Naive thymus-derived CD4-positive, alpha-beta T cell (primary cell): ENCODE measurements at regions not wholly inside any gene's neighbourhood (a gene's known extent, or its start where the extent isn't known, plus 50 kb on each side); places are given as distances from the start of the nearest gene placed in this dataset.

ENCODE experiments used
- ATAC-seq: fragments of 150-1000 bp; cut with Tn5 transposase; 2 replicates; pipeline ENCODE4 v1.10.0; 2021; ENCODE audit warnings: mild to moderate bottlenecking, moderate library complexity
- CTCF ChIA-PET: fragments of 350-600 bp; sonication (Branson Sonifier 250); formaldehyde crosslinking; loops from one replicate; lab custom pipeline; 2021; ENCODE audit warnings: antibody characterized with exemption; lab: Charles Lee
- POLR2A ChIA-PET: fragments of 350-600 bp; sonication (Branson Sonifier 250); formaldehyde crosslinking; loops from one replicate; lab custom pipeline; 2021; ENCODE audit warnings: antibody characterized with exemption, inconsistent platforms; lab: Charles Lee
- DNase-seq, 9 donors: peaks; one replicate each; pipeline versions ENCODE4 v3.0.0 to v3.0.0-alpha.2; 2020 to 2022; ENCODE audit warnings: mixed read lengths in 1 of 9
- H3K27ac ChIP-seq: one replicate; pipeline ENCODE4 v1.7.0; 2013; ENCODE audit warnings: mild to moderate bottlenecking, low read depth, low read length, moderate library complexity
- H3K27me3 ChIP-seq, 2 donors: one replicate each; pipeline ENCODE4 v1.7.0; 2013; ENCODE audit warnings: low read length in 2 of 2, mild to moderate bottlenecking in 2 of 2, moderate library complexity in 2 of 2; ENCODE audit not compliant: control insufficient read depth in 2 of 2, insufficient read depth in 2 of 2
- H3K36me3 ChIP-seq, 3 experiments: 1 replicate in 2 of 3; 2 replicates in 1 of 3; pipeline ENCODE4 v1.7.0; 2013; ENCODE audit warnings: low read length in 3 of 3, mild to moderate bottlenecking in 3 of 3, moderate library complexity in 1 of 3; ENCODE audit not compliant: insufficient read depth in 3 of 3, control insufficient read depth in 2 of 3
- H3K4me1 ChIP-seq, 2 donors: one replicate each; pipeline ENCODE4 v1.7.0; 2013; ENCODE audit warnings: low read length in 2 of 2, mild to moderate bottlenecking in 2 of 2, moderate library complexity in 1 of 2; ENCODE audit not compliant: control insufficient read depth in 2 of 2, insufficient read depth in 2 of 2
- H3K4me3 ChIP-seq: 2 replicates; pipeline ENCODE4 v1.7.0; 2013; ENCODE audit warnings: mild to moderate bottlenecking, low read length
- H3K9me3 ChIP-seq, 3 experiments: 1 replicate in 2 of 3; 2 replicates in 1 of 3; pipeline ENCODE4 v1.7.0; 2013; ENCODE audit warnings: low read length in 3 of 3; ENCODE audit not compliant: control insufficient read depth in 2 of 3
- H3K27ac Mint-ChIP-seq, 9 donors: one replicate each; pipeline ENCODE4 v1.8.0; 2020 to 2022; ENCODE audit warnings: mixed read lengths in 9 of 9, mild to moderate bottlenecking in 8 of 9, moderate library complexity in 5 of 9, inconsistent platforms in 2 of 9
- H3K27me3 Mint-ChIP-seq, 5 donors: one replicate each; pipeline ENCODE4 v1.8.0; 2021 to 2022; ENCODE audit warnings: mixed read lengths in 5 of 5, mild to moderate bottlenecking in 1 of 5
- H3K36me3 Mint-ChIP-seq, 5 donors: one replicate each; pipeline ENCODE4 v1.8.0; 2020 to 2022; ENCODE audit warnings: mixed read lengths in 5 of 5, mild to moderate bottlenecking in 3 of 5, inconsistent platforms in 1 of 5
- H3K4me1 Mint-ChIP-seq, 7 donors: one replicate each; pipeline ENCODE4 v1.8.0; 2020 to 2022; ENCODE audit warnings: mixed read lengths in 7 of 7, mild to moderate bottlenecking in 3 of 7, inconsistent platforms in 1 of 7
- H3K4me3 Mint-ChIP-seq, 10 donors: one replicate each; pipeline ENCODE4 v1.8.0; 2020 to 2022; ENCODE audit warnings: mild to moderate bottlenecking in 10 of 10, mixed read lengths in 10 of 10, moderate library complexity in 6 of 10, inconsistent platforms in 2 of 10
- H3K9me3 Mint-ChIP-seq, 11 donors: one replicate each; pipeline ENCODE4 v1.8.0; 2020 to 2022; ENCODE audit warnings: mixed read lengths in 11 of 11, mild to moderate bottlenecking in 4 of 11, inconsistent platforms in 1 of 11, moderate library complexity in 1 of 11
- intact Hi-C, 2 donors: fragments of 100-400 bp; cut with micrococcal nuclease; formaldehyde crosslinking; loops; one replicate each; pipeline ENCODE4 v1.15.1; 2023

DNA sequence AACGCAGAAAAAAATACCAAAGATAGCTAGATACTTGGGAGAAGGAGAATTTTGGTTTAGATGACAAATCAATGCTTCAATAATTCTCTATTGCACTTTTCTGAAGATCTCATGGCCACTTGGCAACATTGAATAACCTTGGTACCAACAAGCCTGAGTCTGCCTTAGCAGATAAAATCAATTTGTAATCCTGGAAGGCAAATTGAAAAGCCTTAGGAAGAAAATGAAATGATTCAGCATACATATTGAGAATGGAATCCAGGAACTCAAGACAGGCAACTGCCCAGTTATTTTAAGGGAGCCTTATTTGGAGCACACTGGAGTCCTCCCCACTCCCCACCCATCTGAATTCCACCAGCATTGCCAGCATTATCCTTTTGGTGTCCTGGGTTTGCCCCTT, 109.3 kb upstream of the SOX9 start:
- ChIA-PET POLR2A (no interaction called here), CTCF (no interaction called here)
- H3K9me3 ChIP-seq: no peaks in the 10 kb centered on the region
- H3K4me3 ChIP-seq: no peak overlapping the region
- H3K27ac ChIP-seq: no peak overlapping the region
- intact Hi-C loops: no loop called here
- Mint-ChIP-seq H3K4me3 (no peak overlapping the region), H3K27me3 (peaks cover 0 to 5% (median 0%) of the 10 kb centered on the region in 5 donors), H3K9me3 (peaks cover 0 to 13% (median 9%) of the 10 kb centered on the region in 11 donors), H3K27ac (no peak overlapping the region), H3K4me1 (no peaks in the 10 kb centered on the region), H3K36me3 (no peaks in the 10 kb centered on the region)
- H3K27me3 ChIP-seq: no peaks in the 10 kb centered on the region
- no peaks in the 10 kb centered on the region for H3K36me3 ChIP-seq
- no peak for ATAC-seq
- DNase-seq: no peak
- H3K4me1 ChIP-seq: no peaks in the 10 kb centered on the region

DNA sequence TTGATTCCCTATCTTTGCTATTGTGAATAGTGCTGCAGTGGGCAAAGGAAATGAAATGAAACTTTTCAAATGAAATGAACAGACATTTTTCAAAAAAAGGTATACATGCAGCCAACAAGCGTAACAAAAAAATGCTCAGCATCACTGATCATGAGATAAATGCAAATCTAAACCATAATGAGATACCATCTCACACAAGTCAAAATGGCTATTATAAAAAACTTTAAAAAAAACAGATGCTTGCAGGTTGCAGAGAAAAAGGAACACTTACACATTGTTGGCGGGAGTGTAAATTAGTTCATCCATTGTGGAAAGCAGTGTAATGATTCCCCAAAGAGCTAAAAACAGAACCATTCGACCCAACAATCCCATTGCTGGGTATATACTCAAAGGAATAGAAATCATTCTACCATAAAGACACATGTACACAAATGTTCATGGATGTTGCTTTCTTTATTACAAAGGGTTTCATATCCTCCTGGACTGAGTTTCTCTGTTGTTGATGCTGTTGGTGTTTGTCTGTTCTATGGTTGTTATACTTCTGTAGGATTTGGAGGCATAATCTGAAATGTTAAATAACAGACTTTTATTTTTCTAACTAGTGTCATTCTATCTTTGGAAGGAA, 99.3 kb upstream of the SOX9 start:
- H3K27me3 Mint-ChIP-seq: peaks cover 0 to 13% (median 0%) of the 10 kb centered on the region in 5 donors
- H3K27me3 ChIP-seq: no peaks in the 10 kb centered on the region
- ChIA-PET CTCF (no interaction called here), POLR2A (no interaction called here)
- ATAC-seq (no peak), DNase-seq (no peak)
- H3K4me1 Mint-ChIP-seq: no peaks in the 10 kb centered on the region
- H3K9me3 Mint-ChIP-seq: peaks cover 0 to 9% (median 0%) of the 10 kb centered on the region in 11 donors
- no peaks in the 10 kb centered on the region for H3K4me1 ChIP-seq
- no peaks in the 10 kb centered on the region for H3K9me3 ChIP-seq
- no peak overlapping the region for H3K4me3 ChIP-seq
- no peaks in the 10 kb centered on the region for H3K36me3 ChIP-seq
- no peak overlapping the region for H3K27ac ChIP-seq
- H3K4me3 Mint-ChIP-seq: no peak overlapping the region
- H3K36me3 Mint-ChIP-seq: no peaks in the 10 kb centered on the region
- H3K27ac Mint-ChIP-seq: no peak overlapping the region
- intact Hi-C loops: no loop called here

GRCh38 chr17:72022328-72023275, 98.2 kb upstream of the SOX9 start:
- Histone ChIP-seq H3K9me3 (no peaks in the 10 kb centered on the region), H3K27ac (no peak overlapping the region), H3K36me3 (no peaks in the 10 kb centered on the region), H3K4me3 (no peak overlapping the region), H3K27me3 (no peaks in the 10 kb centered on the region), H3K4me1 (no peaks in the 10 kb centered on the region)
- intact Hi-C loops: no loop called here
- DNase-seq (no peak), ATAC-seq (no peak)
- Mint-ChIP-seq H3K4me1 (no peaks in the 10 kb centered on the region), H3K27me3 (peaks cover 2 to 13% (median 5%) of the 10 kb centered on the region in 5 donors), H3K4me3 (no peak overlapping the region), H3K36me3 (no peaks in the 10 kb centered on the region), H3K27ac (no peak overlapping the region), H3K9me3 (peaks cover 0 to 8% (median 0%) of the 10 kb centered on the region in 11 donors)
- CTCF ChIA-PET: no interaction called here
- POLR2A ChIA-PET: no interaction called here

- ATAC-seq (no peak), DNase-seq (no peak)
- H3K36me3 Mint-ChIP-seq: no peaks in the 10 kb centered on the region
- Histone ChIP-seq H3K27me3 (no peaks in the 10 kb centered on the region), H3K4me1 (peaks cover 0 to under 1% of the 10 kb centered on the region in 2 donors), H3K4me3 (no peak overlapping the region), H3K27ac (no peak overlapping the region), H3K36me3 (no peaks in the 10 kb centered on the region), H3K9me3 (no peaks in the 10 kb centered on the region)
- ChIA-PET CTCF (no interaction called here), POLR2A (no interaction called here)
- H3K9me3 Mint-ChIP-seq: peaks cover 0 to 5% (median 0%) of the 10 kb centered on the region in 11 donors
- H3K4me1 Mint-ChIP-seq: peaks cover under 1 to 9% (median 4%) of the 10 kb centered on the region in 7 donors
- H3K4me3 Mint-ChIP-seq: no peak overlapping the region
- H3K27me3 Mint-ChIP-seq: peaks cover 2 to 19% (median 12%) of the 10 kb centered on the region in 5 donors
- intact Hi-C loops: no loop called here
- no peak overlapping the region for H3K27ac Mint-ChIP-seq
Measured at GRCh38 chr17:72024457-72024856, 96.4 kb upstream of the SOX9 start.

GRCh38 chr17:72025113-72025512, 95.7 kb upstream of the SOX9 start:
- Histone ChIP-seq H3K4me3 (no peak overlapping the region), H3K9me3 (no peaks in the 10 kb centered on the region), H3K27ac (no peak overlapping the region), H3K27me3 (no peaks in the 10 kb centered on the region), H3K36me3 (no peaks in the 10 kb centered on the region), H3K4me1 (peaks cover 0 to 7% of the 10 kb centered on the region in 2 donors)
- peaks cover 0 to 5% (median 0%) of the 10 kb centered on the region in 11 donors for H3K9me3 Mint-ChIP-seq
- intact Hi-C loops: no loop called here
- peaks cover 3 to 15% (median 9%) of the 10 kb centered on the region in 7 donors for H3K4me1 Mint-ChIP-seq
- H3K27me3 Mint-ChIP-seq: peaks cover 2 to 25% (median 12%) of the 10 kb centered on the region in 5 donors
- DNase-seq (no peak), ATAC-seq (no peak)
- no peak overlapping the region for H3K4me3 Mint-ChIP-seq
- POLR2A ChIA-PET: no interaction called here
- no peaks in the 10 kb centered on the region for H3K36me3 Mint-ChIP-seq
- H3K27ac Mint-ChIP-seq: no peak overlapping the region
- CTCF ChIA-PET: no interaction called here

- CTCF ChIA-PET: no interaction called here
- ATAC-seq: peak; percentile 38
Measured at GRCh38 chr17:72030067-72030899, 90.5 kb upstream of the SOX9 start.

More at GRCh38 chr17:72030067-72030899, 90.5 kb upstream of the SOX9 start:
- DNase-seq: peak in 4 of 9 donors; percentile 3 to 12 (median 4)
- H3K27ac ChIP-seq: no peak overlapping the region
- Mint-ChIP-seq H3K36me3 (no peaks in the 10 kb centered on the region), H3K4me1 (peaks cover 8 to 25% (median 12%) of the 10 kb centered on the region in 7 donors), H3K27ac (peak overlapping the region in 4 of 9 donors; percentile 14 to 77 (median 22)), H3K4me3 (peak overlapping the region; percentile 54 to 81 (median 72)), H3K27me3 (peaks cover 5 to 37% (median 12%) of the 10 kb centered on the region in 5 donors), H3K9me3 (peaks cover 0 to 6% (median 0%) of the 10 kb centered on the region in 11 donors)
- POLR2A ChIA-PET: interaction anchor here (1.2 kb wide), 1 partner anchor 49 kb away, joined by 3 read pairs; no protein-coding TSS in a partner anchor
- H3K4me1 ChIP-seq: peaks cover 0 to 7% of the 10 kb centered on the region in 2 donors
- peak overlapping the region; percentile 46 for H3K4me3 ChIP-seq
- no peaks in the 10 kb centered on the region for H3K36me3 ChIP-seq
- intact Hi-C loops: no loop called here
- no peaks in the 10 kb centered on the region for H3K9me3 ChIP-seq
- H3K27me3 ChIP-seq: no peaks in the 10 kb centered on the region
